ENCODE measurements at regions not wholly inside any gene's neighbourhood (a gene's known extent, or its start where the extent isn't known, plus 50 kb on each side); places are given as distances from the start of the nearest gene placed in this dataset.

GRCh38 chr1:29963946-29964345 is 727.6 kb downstream of the PTPRU start:
- Histone ChIP-seq H3K4me3 (ENCODE audit: low read depth, low read length) (no peak overlapping the region), H3K4me1 (ENCODE audit: control insufficient read depth, insufficient read depth, low read length, poor library complexity, severe bottlenecking) (no peaks in the 10 kb centered on the region), H3K27me3 (ENCODE audit: control insufficient read depth, insufficient read depth, low read length) (no peaks in the 10 kb centered on the region), H3K27ac (ENCODE audit: insufficient read depth, low read length, poor library complexity, severe bottlenecking) (no peak overlapping the region), H3K9me3 (ENCODE audit: control insufficient read depth in 2 of 2, low read length in 2 of 2) (no peaks in the 10 kb centered on the region), H3K36me3 (ENCODE audit: control insufficient read depth, insufficient read depth, low read length) (no peaks in the 10 kb centered on the region)
- Mint-ChIP-seq H3K36me3 (no peaks in the 10 kb centered on the region), H3K4me3 (peak overlapping the region in 1 of 4 donors; percentile 54), H3K27ac (no peak overlapping the region), H3K27me3 (peaks cover 7% of the 10 kb centered on the region), H3K9me3 (no peaks in the 10 kb centered on the region), H3K4me1 (no peaks in the 10 kb centered on the region)
- DNase-seq, result no peak
- ATAC-seq (ENCODE audit: low read depth in 2 of 2), result no peak

GRCh38 chr1:29962831-29963247 is 726.5 kb downstream of the PTPRU start:
- Mint-ChIP-seq H3K9me3 (no peaks in the 10 kb centered on the region), H3K4me3 (no peak overlapping the region), H3K4me1 (no peaks in the 10 kb centered on the region), H3K27ac (no peak overlapping the region), H3K27me3 (peaks cover 7% of the 10 kb centered on the region), H3K36me3 (no peaks in the 10 kb centered on the region)
- Histone ChIP-seq H3K4me1 (ENCODE audit: control insufficient read depth, insufficient read depth, low read length, poor library complexity, severe bottlenecking) (no peaks in the 10 kb centered on the region), H3K36me3 (ENCODE audit: control insufficient read depth, insufficient read depth, low read length) (no peaks in the 10 kb centered on the region), H3K4me3 (ENCODE audit: low read depth, low read length) (no peak overlapping the region), H3K9me3 (ENCODE audit: control insufficient read depth in 2 of 2, low read length in 2 of 2) (no peaks in the 10 kb centered on the region), H3K27ac (ENCODE audit: insufficient read depth, low read length, poor library complexity, severe bottlenecking) (no peak overlapping the region), H3K27me3 (ENCODE audit: control insufficient read depth, insufficient read depth, low read length) (no peaks in the 10 kb centered on the region)
- ATAC-seq (ENCODE audit: low read depth in 2 of 2), result no peak
- DNase-seq, result no peak

DNA sequence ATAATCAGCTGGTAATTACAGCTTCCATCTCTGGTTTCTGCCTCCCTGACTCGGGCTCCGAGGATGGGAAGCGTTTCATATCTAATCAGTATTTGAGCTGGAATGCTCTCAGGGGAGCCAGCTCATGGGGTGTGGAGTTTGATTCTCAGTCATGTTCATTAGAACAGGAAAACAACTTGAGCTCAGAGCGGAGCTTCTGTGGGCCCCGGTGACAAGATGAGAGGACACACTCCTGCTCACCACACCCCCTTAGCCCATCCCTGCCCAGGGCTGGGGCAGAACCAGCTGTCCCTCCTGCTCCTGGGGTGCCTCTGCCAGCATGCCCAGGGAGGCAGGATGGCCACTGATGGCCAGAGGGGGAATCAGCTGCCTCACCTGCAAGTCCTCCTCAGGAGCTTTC is 726.0 kb downstream of the PTPRU start:
- ATAC-seq (ENCODE audit: low read depth in 2 of 2) (no peak), DNase-seq (no peak)
- Histone ChIP-seq H3K9me3 (ENCODE audit: control insufficient read depth in 2 of 2, low read length in 2 of 2) (no peaks in the 10 kb centered on the region), H3K27ac (ENCODE audit: insufficient read depth, low read length, poor library complexity, severe bottlenecking) (no peak overlapping the region), H3K4me3 (ENCODE audit: low read depth, low read length) (no peak overlapping the region), H3K4me1 (ENCODE audit: control insufficient read depth, insufficient read depth, low read length, poor library complexity, severe bottlenecking) (no peaks in the 10 kb centered on the region), H3K36me3 (ENCODE audit: control insufficient read depth, insufficient read depth, low read length) (no peaks in the 10 kb centered on the region), H3K27me3 (ENCODE audit: control insufficient read depth, insufficient read depth, low read length) (no peaks in the 10 kb centered on the region)
- no peaks in the 10 kb centered on the region for H3K9me3 Mint-ChIP-seq
- peaks cover 7% of the 10 kb centered on the region for H3K27me3 Mint-ChIP-seq
- H3K4me1 Mint-ChIP-seq, result no peaks in the 10 kb centered on the region
- no peak overlapping the region for H3K4me3 Mint-ChIP-seq
- H3K27ac Mint-ChIP-seq, result no peak overlapping the region
- no peaks in the 10 kb centered on the region for H3K36me3 Mint-ChIP-seq

DNA sequence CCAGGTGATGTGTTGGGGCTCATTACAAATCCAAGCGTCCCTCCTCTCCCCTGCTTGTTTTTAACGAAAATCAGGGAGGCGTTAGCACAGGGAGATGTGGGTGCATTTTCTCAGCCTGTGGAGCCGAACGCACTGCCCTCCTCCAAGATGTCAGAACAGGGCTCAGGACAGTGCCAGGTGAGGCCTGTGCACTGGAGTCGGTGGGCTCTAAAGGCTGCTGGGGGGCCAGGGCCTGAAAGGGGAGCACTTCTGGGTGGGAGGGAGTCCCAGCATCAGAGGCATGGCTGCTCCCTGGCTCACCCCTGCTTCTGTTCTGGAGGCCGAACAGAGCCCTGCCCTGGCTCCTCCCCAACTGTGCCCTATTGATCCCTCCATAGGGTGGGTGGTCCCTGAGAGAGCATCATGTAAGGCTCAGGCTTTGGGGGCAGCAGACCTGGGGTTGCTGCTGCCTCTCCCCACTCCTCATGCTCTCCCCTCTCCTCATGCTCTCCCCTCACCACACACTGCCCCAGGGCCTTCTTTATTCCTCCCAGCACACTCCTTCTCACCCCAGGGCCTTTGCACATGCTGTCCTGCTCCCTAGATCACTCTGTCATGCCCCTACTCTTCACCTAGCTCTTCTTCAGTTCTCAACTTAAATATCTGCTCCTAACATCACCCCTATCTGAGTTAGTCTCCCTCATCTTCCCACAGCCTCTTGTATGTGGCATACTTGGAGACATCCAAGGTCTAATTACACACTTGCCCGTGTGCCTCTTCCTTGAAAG is 725.2 kb downstream of the PTPRU start:
- Histone ChIP-seq H3K4me1 (ENCODE audit: control insufficient read depth, insufficient read depth, low read length, poor library complexity, severe bottlenecking) (no peaks in the 10 kb centered on the region), H3K27ac (ENCODE audit: insufficient read depth, low read length, poor library complexity, severe bottlenecking) (no peak overlapping the region), H3K27me3 (ENCODE audit: control insufficient read depth, insufficient read depth, low read length) (no peaks in the 10 kb centered on the region), H3K36me3 (ENCODE audit: control insufficient read depth, insufficient read depth, low read length) (no peaks in the 10 kb centered on the region), H3K4me3 (ENCODE audit: low read depth, low read length) (no peak overlapping the region), H3K9me3 (ENCODE audit: control insufficient read depth in 2 of 2, low read length in 2 of 2) (no peaks in the 10 kb centered on the region)
- no peaks in the 10 kb centered on the region for H3K9me3 Mint-ChIP-seq
- no peak overlapping the region for H3K27ac Mint-ChIP-seq
- no peaks in the 10 kb centered on the region for H3K36me3 Mint-ChIP-seq
- H3K4me1 Mint-ChIP-seq, result no peaks in the 10 kb centered on the region
- no peak overlapping the region for H3K4me3 Mint-ChIP-seq
- peaks cover 7% of the 10 kb centered on the region for H3K27me3 Mint-ChIP-seq
- ATAC-seq (ENCODE audit: low read depth in 2 of 2) (no peak), DNase-seq (no peak)

DNA sequence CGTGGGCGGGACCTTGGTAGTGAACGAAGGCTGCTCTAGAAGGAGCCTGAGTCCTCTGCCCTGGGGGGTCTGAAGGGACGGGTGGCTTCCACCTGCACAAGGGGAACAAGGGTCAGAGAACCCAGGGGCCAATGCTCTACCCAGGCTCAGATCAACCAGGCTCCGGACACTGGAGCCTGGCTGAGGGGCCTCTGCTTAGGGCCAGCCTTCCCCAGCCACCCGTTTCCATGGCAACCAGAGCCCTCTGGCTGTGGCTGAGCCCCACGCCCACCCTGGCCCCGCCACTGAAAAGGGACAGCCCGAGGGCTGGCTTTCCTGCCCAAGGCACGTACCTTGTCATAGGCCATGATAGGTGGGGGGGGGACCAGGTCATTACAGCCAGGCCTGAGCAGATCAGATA is 724.6 kb downstream of the PTPRU start:
- peak overlapping the region in 1 of 3 donors; percentile 20 for H3K27ac Mint-ChIP-seq
- no peaks in the 10 kb centered on the region for H3K9me3 ChIP-seq (ENCODE audit: control insufficient read depth in 2 of 2, low read length in 2 of 2)
- H3K27ac ChIP-seq (ENCODE audit: insufficient read depth, low read length, poor library complexity, severe bottlenecking), result no peak overlapping the region
- H3K27me3 ChIP-seq (ENCODE audit: control insufficient read depth, insufficient read depth, low read length), result no peaks in the 10 kb centered on the region
- no peaks in the 10 kb centered on the region for H3K9me3 Mint-ChIP-seq
- no peak overlapping the region for H3K4me3 Mint-ChIP-seq
- ATAC-seq (ENCODE audit: low read depth in 2 of 2) (no peak), DNase-seq (no peak)
- H3K4me1 ChIP-seq (ENCODE audit: control insufficient read depth, insufficient read depth, low read length, poor library complexity, severe bottlenecking), result no peaks in the 10 kb centered on the region
- no peak overlapping the region for H3K4me3 ChIP-seq (ENCODE audit: low read depth, low read length)
- no peaks in the 10 kb centered on the region for H3K36me3 ChIP-seq (ENCODE audit: control insufficient read depth, insufficient read depth, low read length)
- no peaks in the 10 kb centered on the region for H3K4me1 Mint-ChIP-seq
- H3K27me3 Mint-ChIP-seq, result peaks cover 7% of the 10 kb centered on the region
- H3K36me3 Mint-ChIP-seq, result no peaks in the 10 kb centered on the region

DNA sequence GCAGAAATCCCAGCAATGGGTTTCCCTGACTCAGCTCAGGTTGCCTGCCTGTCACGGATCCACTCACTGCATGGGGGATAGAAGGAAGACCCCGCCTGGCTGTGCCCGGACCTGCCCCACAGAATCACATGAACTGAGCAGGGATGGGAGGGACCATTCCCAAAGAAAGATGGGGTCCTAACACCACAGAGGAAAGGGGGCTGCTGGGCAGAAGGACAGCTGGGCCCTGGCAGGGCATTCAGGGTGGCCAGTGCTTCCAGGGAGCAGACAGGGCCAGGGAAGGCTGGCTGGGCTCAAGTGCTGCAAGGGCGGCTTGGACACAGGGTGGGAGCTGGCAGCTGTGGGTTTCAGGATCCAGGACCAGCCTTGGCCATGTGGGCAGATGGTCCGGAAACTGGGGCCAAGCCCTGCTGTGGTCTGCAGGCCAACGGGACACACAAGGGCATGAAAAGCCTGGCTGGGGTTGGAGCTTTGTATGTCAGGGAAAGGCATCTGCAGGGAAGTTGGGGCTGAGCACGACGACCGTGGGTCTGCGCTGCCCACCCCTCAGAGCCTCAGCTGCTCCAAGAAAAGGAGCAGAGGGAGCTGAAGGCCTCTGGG is 723.9 kb downstream of the PTPRU start:
- ATAC-seq (ENCODE audit: low read depth in 2 of 2) (no peak), DNase-seq (no peak)
- Histone ChIP-seq H3K36me3 (ENCODE audit: control insufficient read depth, insufficient read depth, low read length) (no peaks in the 10 kb centered on the region), H3K27ac (ENCODE audit: insufficient read depth, low read length, poor library complexity, severe bottlenecking) (no peak overlapping the region), H3K27me3 (ENCODE audit: control insufficient read depth, insufficient read depth, low read length) (no peaks in the 10 kb centered on the region), H3K9me3 (ENCODE audit: control insufficient read depth in 2 of 2, low read length in 2 of 2) (no peaks in the 10 kb centered on the region), H3K4me3 (ENCODE audit: low read depth, low read length) (no peak overlapping the region), H3K4me1 (ENCODE audit: control insufficient read depth, insufficient read depth, low read length, poor library complexity, severe bottlenecking) (no peaks in the 10 kb centered on the region)
- Mint-ChIP-seq H3K4me1 (no peaks in the 10 kb centered on the region), H3K4me3 (no peak overlapping the region), H3K27ac (no peak overlapping the region), H3K36me3 (no peaks in the 10 kb centered on the region), H3K27me3 (peaks cover 7% of the 10 kb centered on the region), H3K9me3 (no peaks in the 10 kb centered on the region)

DNA sequence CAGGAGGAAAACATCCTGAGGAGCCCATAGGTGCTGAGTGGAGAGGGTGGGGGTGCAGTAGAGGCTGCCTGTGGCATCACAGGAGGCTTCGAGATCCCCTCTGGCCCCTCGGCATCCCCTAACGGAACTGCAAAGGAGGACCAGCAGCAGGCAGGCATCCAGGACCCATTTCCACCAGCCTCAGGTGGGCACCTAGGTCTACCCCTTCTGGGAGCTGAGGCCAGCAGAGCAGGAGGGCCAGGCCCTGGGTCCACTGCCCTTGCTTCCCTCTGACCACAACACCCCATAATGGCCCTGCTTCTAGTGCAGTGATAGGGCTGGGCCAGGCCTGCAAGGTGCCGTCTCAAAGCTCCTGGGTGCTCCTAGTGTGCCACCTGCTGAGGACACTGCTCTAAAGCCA is 723.0 kb downstream of the PTPRU start:
- no peaks in the 10 kb centered on the region for H3K36me3 ChIP-seq (ENCODE audit: control insufficient read depth, insufficient read depth, low read length)
- H3K27ac Mint-ChIP-seq, result no peak overlapping the region
- H3K9me3 Mint-ChIP-seq, result no peaks in the 10 kb centered on the region
- H3K27me3 Mint-ChIP-seq, result peaks cover 7% of the 10 kb centered on the region
- no peaks in the 10 kb centered on the region for H3K36me3 Mint-ChIP-seq
- ATAC-seq (ENCODE audit: low read depth in 2 of 2) (no peak), DNase-seq (no peak)
- H3K4me3 Mint-ChIP-seq, result no peak overlapping the region
- H3K9me3 ChIP-seq (ENCODE audit: control insufficient read depth in 2 of 2, low read length in 2 of 2), result no peaks in the 10 kb centered on the region
- H3K27ac ChIP-seq (ENCODE audit: insufficient read depth, low read length, poor library complexity, severe bottlenecking), result no peak overlapping the region
- H3K4me1 ChIP-seq (ENCODE audit: control insufficient read depth, insufficient read depth, low read length, poor library complexity, severe bottlenecking), result no peaks in the 10 kb centered on the region
- no peak overlapping the region for H3K4me3 ChIP-seq (ENCODE audit: low read depth, low read length)
- H3K27me3 ChIP-seq (ENCODE audit: control insufficient read depth, insufficient read depth, low read length), result no peaks in the 10 kb centered on the region
- no peaks in the 10 kb centered on the region for H3K4me1 Mint-ChIP-seq

GRCh38 chr1:29958271-29958670 is 721.9 kb downstream of the PTPRU start:
- H3K4me1 ChIP-seq (ENCODE audit: control insufficient read depth, insufficient read depth, low read length, poor library complexity, severe bottlenecking), result no peaks in the 10 kb centered on the region
- Mint-ChIP-seq H3K27me3 (peaks cover 4% of the 10 kb centered on the region), H3K9me3 (no peaks in the 10 kb centered on the region), H3K4me1 (no peaks in the 10 kb centered on the region), H3K27ac (no peak overlapping the region), H3K36me3 (no peaks in the 10 kb centered on the region), H3K4me3 (no peak overlapping the region)
- H3K27ac ChIP-seq (ENCODE audit: insufficient read depth, low read length, poor library complexity, severe bottlenecking), result no peak overlapping the region
- no peak overlapping the region for H3K4me3 ChIP-seq (ENCODE audit: low read depth, low read length)
- no peaks in the 10 kb centered on the region for H3K36me3 ChIP-seq (ENCODE audit: control insufficient read depth, insufficient read depth, low read length)
- DNase-seq, result no peak
- no peak for ATAC-seq (ENCODE audit: low read depth in 2 of 2)
- no peaks in the 10 kb centered on the region for H3K9me3 ChIP-seq (ENCODE audit: control insufficient read depth in 2 of 2, low read length in 2 of 2)
- no peaks in the 10 kb centered on the region for H3K27me3 ChIP-seq (ENCODE audit: control insufficient read depth, insufficient read depth, low read length)
